ENCODE measurements at regions not wholly inside any gene's neighbourhood (a gene's known extent, or its start where the extent isn't known, plus 50 kb on each side); places are given as distances from the start of the nearest gene placed in this dataset.

DNA sequence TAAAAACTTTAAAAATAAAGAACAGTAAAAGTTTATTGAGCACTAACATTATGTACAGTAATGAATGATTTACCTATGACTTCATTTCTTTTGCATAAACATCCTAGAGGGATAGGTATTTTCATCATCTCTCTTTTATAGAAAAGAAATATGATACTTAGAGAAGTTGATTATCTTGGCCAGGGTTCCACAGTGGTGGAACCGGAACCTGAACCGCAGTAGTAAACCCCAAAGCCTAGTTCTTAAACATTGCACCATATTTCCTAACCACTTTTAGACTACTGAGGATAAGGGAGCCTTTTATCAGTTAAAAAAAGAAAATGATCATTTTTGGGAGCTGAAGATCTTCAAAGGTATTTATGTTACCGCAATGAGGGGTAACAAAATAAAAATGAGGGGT lies 205.7 kb upstream of the SGCD start:
- in situ Hi-C loops (cut with MboI) (no loop called here), intact Hi-C loops (cut with micrococcal nuclease) (no loop called here)
- ChIA-PET POLR2A (no interaction called here), CTCF (ENCODE audit: low intra/inter-chr PET ratio) (no interaction called here)
- H2AFZ ChIP-seq (ENCODE audit: low read depth, low read length), result no peak overlapping the region
- FAIRE-seq (no peak), DNase-seq (ENCODE audit: extremely low read depth in 1 of 4, low spot score in 3 of 4) (no peak), ATAC-seq (no peak)
- no peak overlapping the region for H3K9ac ChIP-seq (ENCODE audit: insufficient read depth in 1 of 2, low read depth in 2 of 2, low read length in 2 of 2)
- 0 out of 2 replicates have a peak, but pooled peaks cover 1% of the 10 kb centered on the region for H3K9me3 ChIP-seq (replicated peaks; ENCODE audit: control insufficient read depth, insufficient read depth, low read depth, low read length)
- no peaks in the 10 kb centered on the region for H3K4me1 ChIP-seq (replicated peaks in 1 of 2; ENCODE audit: control insufficient read depth in 2 of 2, insufficient read depth in 2 of 2, low read length in 2 of 2)
- WGBS (ENCODE audit: insufficient coverage, low coverage, missing lambda C conversion rate), result 2% methylated on average over 3 of the region's 3 CpGs
- no peaks in the 10 kb centered on the region for H3K79me2 ChIP-seq (ENCODE audit: control insufficient read depth, insufficient read depth, low read length)
- no peaks in the 10 kb centered on the region for H4K20me1 ChIP-seq (replicated peaks; ENCODE audit: control insufficient read depth, insufficient read depth, low read length)
- H3K4me2 ChIP-seq (ENCODE audit: insufficient read depth, low read length), result no peak overlapping the region
- no peaks in the 10 kb centered on the region for H3K9me1 ChIP-seq (ENCODE audit: control insufficient read depth, insufficient read depth, low read length)
- BruUV-seq (replicated peaks), result no TSS peak
- H3K36me3 ChIP-seq (ENCODE audit: control insufficient read depth, insufficient read depth, low read length), result no peaks in the 10 kb centered on the region
- TF ChIP-seq NCOA4 (IDR thresholded peaks at IDR 0.05; ENCODE audit: partially characterized antibody) (no peak), POLR2B (IDR thresholded peaks at IDR 0.05; ENCODE audit: low read depth, partially characterized antibody) (no peak), RBM34 (IDR thresholded peaks at IDR 0.05; ENCODE audit: borderline replicate concordance, insufficient read depth, low read length) (no peak), BRD4 (IDR thresholded peaks at IDR 0.05) (no peak), KAT8 (IDR thresholded peaks at IDR 0.05; ENCODE audit: low read depth) (no peak)
- no peaks in the 10 kb centered on the region for H3K27me3 ChIP-seq (ENCODE audit: control insufficient read depth in 2 of 2, insufficient read depth in 2 of 2, low read length in 2 of 2)
- H3K4me3 ChIP-seq, result no peak overlapping the region
- no peak overlapping the region for H3K27ac ChIP-seq (ENCODE audit: extremely low read depth, low read depth, low read length)

DNA sequence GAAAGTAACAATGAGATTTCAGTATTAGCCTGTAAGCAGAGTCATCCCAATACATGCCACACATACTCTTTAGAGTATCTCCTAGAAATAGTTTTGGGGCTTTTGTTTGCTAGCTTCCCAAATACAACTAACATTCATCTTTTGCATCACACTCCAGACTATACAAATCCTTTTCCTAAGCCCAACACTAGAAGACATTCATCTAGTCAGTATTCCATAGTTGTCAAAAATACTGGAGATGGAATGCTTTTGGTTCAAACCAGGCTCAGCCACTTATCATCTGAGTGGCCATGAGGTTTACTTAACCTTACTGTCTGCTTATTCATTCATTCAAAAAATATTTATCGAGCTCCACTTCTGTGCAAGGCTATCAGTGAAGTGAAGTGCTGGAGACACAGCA lies 205.1 kb upstream of the SGCD start:
- CTCF ChIA-PET (ENCODE audit: low intra/inter-chr PET ratio), result no interaction called here
- Histone ChIP-seq H3K9me1 (ENCODE audit: control insufficient read depth, insufficient read depth, low read length) (no peaks in the 10 kb centered on the region), H3K4me2 (ENCODE audit: insufficient read depth, low read length) (no peak overlapping the region), H3K9me3 (replicated peaks; ENCODE audit: control insufficient read depth, insufficient read depth, low read depth, low read length) (0 out of 2 replicates have a peak, but pooled peaks cover 1% of the 10 kb centered on the region), H3K79me2 (ENCODE audit: control insufficient read depth, insufficient read depth, low read length) (no peaks in the 10 kb centered on the region), H3K27ac (ENCODE audit: extremely low read depth, low read depth, low read length) (no peak overlapping the region), H4K20me1 (replicated peaks; ENCODE audit: control insufficient read depth, insufficient read depth, low read length) (no peaks in the 10 kb centered on the region), H3K36me3 (ENCODE audit: control insufficient read depth, insufficient read depth, low read length) (no peaks in the 10 kb centered on the region), H3K4me3 (no peak overlapping the region), H3K9ac (ENCODE audit: insufficient read depth in 1 of 2, low read depth in 2 of 2, low read length in 2 of 2) (no peak overlapping the region), H3K4me1 (replicated peaks in 1 of 2; ENCODE audit: control insufficient read depth in 2 of 2, insufficient read depth in 2 of 2, low read length in 2 of 2) (no peaks in the 10 kb centered on the region), H2AFZ (ENCODE audit: low read depth, low read length) (no peak overlapping the region), H3K27me3 (ENCODE audit: control insufficient read depth in 2 of 2, insufficient read depth in 2 of 2, low read length in 2 of 2) (no peaks in the 10 kb centered on the region)
- BruUV-seq (replicated peaks), result no TSS peak
- DNase-seq (ENCODE audit: extremely low read depth in 1 of 4, low spot score in 3 of 4), result no peak
- intact Hi-C loops (cut with micrococcal nuclease), result no loop called here
- no peak for ATAC-seq
- POLR2A ChIA-PET, result no interaction called here
- no peak for FAIRE-seq
- WGBS (ENCODE audit: insufficient coverage, low coverage, missing lambda C conversion rate), result 0% methylated on average over 1 of the region's 1 CpG
- in situ Hi-C loops (cut with MboI), result no loop called here
- TF ChIP-seq, protein P1, sequence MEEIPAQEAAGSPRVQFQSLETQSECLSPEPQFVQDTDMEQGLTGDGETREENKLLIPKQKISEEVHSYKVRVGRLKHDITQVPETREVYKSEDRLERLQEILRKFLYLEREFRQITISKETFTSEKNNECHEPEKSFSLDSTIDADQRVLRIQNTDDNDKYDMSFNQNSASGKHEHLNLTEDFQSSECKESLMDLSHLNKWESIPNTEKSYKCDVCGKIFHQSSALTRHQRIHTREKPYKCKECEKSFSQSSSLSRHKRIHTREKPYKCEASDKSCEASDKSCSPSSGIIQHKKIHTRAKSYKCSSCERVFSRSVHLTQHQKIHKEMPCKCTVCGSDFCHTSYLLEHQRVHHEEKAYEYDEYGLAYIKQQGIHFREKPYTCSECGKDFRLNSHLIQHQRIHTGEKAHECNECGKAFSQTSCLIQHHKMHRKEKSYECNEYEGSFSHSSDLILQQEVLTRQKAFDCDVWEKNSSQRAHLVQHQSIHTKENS (CRISPR knock-in tag; IDR thresholded peaks at IDR 0.05), result no peak
- TF ChIP-seq SIX5 (IDR thresholded peaks at IDR 0.05; ENCODE audit: borderline replicate concordance in 1 of 2, insufficient read depth in 1 of 2, low read depth in 1 of 2, low read length in 2 of 2), result no peak
- TF ChIP-seq, protein P2, sequence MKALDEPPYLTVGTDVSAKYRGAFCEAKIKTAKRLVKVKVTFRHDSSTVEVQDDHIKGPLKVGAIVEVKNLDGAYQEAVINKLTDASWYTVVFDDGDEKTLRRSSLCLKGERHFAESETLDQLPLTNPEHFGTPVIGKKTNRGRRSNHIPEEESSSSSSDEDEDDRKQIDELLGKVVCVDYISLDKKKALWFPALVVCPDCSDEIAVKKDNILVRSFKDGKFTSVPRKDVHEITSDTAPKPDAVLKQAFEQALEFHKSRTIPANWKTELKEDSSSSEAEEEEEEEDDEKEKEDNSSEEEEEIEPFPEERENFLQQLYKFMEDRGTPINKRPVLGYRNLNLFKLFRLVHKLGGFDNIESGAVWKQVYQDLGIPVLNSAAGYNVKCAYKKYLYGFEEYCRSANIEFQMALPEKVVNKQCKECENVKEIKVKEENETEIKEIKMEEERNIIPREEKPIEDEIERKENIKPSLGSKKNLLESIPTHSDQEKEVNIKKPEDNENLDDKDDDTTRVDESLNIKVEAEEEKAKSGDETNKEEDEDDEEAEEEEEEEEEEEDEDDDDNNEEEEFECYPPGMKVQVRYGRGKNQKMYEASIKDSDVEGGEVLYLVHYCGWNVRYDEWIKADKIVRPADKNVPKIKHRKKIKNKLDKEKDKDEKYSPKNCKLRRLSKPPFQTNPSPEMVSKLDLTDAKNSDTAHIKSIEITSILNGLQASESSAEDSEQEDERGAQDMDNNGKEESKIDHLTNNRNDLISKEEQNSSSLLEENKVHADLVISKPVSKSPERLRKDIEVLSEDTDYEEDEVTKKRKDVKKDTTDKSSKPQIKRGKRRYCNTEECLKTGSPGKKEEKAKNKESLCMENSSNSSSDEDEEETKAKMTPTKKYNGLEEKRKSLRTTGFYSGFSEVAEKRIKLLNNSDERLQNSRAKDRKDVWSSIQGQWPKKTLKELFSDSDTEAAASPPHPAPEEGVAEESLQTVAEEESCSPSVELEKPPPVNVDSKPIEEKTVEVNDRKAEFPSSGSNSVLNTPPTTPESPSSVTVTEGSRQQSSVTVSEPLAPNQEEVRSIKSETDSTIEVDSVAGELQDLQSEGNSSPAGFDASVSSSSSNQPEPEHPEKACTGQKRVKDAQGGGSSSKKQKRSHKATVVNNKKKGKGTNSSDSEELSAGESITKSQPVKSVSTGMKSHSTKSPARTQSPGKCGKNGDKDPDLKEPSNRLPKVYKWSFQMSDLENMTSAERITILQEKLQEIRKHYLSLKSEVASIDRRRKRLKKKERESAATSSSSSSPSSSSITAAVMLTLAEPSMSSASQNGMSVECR (CRISPR knock-in tag; IDR thresholded peaks at IDR 0.05), result no peak
- TF ChIP-seq TBP (optimal IDR thresholded peaks at IDR 0.05; ENCODE audit: low read depth, low read length), result no peak
- TF ChIP-seq STAG1 (CRISPR knock-in tag; IDR thresholded peaks at IDR 0.05; ENCODE audit: borderline replicate concordance), result no peak
- no peak for TF ChIP-seq PHF8 (IDR thresholded peaks at IDR 0.05; ENCODE audit: borderline replicate concordance, low read length)
- no peak for TF ChIP-seq CBX1 (IDR thresholded peaks at IDR 0.05; ENCODE audit: low read depth)
